ENCODE measurements at regions not wholly inside any gene's neighbourhood (a gene's known extent, or its start where the extent isn't known, plus 50 kb on each side); places are given as distances from the start of the nearest gene placed in this dataset.

DNA sequence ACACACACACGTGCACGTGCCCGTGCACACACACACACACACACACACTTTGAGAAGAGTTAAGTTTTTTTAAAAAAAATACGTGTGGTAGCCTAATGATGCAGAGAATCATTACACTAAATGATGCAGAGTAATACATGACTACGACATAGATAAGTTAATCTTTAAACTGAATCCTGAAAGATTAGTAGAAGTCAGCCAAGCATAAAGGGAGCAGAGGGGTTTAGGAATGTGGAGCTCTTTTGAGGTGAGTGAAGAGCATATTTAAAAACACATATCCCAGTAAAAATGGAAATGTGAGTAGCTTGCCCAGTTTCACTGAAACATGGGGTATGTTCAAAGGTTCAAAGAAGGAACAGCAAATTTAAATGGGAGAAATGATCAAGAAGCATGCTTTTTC, 61.3 kb upstream of the TYRP1 start:
- TF ChIP-seq, protein P1, sequence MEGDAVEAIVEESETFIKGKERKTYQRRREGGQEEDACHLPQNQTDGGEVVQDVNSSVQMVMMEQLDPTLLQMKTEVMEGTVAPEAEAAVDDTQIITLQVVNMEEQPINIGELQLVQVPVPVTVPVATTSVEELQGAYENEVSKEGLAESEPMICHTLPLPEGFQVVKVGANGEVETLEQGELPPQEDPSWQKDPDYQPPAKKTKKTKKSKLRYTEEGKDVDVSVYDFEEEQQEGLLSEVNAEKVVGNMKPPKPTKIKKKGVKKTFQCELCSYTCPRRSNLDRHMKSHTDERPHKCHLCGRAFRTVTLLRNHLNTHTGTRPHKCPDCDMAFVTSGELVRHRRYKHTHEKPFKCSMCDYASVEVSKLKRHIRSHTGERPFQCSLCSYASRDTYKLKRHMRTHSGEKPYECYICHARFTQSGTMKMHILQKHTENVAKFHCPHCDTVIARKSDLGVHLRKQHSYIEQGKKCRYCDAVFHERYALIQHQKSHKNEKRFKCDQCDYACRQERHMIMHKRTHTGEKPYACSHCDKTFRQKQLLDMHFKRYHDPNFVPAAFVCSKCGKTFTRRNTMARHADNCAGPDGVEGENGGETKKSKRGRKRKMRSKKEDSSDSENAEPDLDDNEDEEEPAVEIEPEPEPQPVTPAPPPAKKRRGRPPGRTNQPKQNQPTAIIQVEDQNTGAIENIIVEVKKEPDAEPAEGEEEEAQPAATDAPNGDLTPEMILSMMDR (IDR thresholded peaks at IDR 0.05): no peak
- TF ChIP-seq POLR2A (IDR thresholded peaks at IDR 0.05): no peak

Data from heart left ventricle (tissue), 13 donors.